GM23248 (cell line): ENCODE measurements at regions not wholly inside any gene's neighbourhood (a gene's known extent, or its start where the extent isn't known, plus 50 kb on each side); places are given as distances from the start of the nearest gene placed in this dataset.
A peak's percentile ranks its signal among the peaks of the same experiment; 100 is the strongest.

Source experiments
- DNase-seq: peaks from one replicate; pipeline ENCODE4 v3.0.0-alpha.2; 2015
- H2AFZ ChIP-seq: fragments of 200-600 bp; sonication (generic); 2 replicates; pipeline ENCODE4 v1.6.1; 2016; ENCODE audit warnings: antibody characterized with exemption
- H3F3A ChIP-seq: fragments of 200-600 bp; sonication (generic); 2 replicates; pipeline ENCODE4 v1.6.1; 2016; ENCODE audit warnings: mild to moderate bottlenecking, antibody characterized with exemption, mixed run types; ENCODE audit not compliant: insufficient read depth
- H3K27ac ChIP-seq: fragments of 200-600 bp; sonication (generic); 2 replicates; pipeline ENCODE4 v1.5.1; 2016; ENCODE audit warnings: mild to moderate bottlenecking
- H3K27me3 ChIP-seq: fragments of 200-600 bp; sonication (generic); replicated peaks from 2 replicates; pipeline ENCODE4 v1.6.1; 2016; ENCODE audit warnings: mild to moderate bottlenecking; ENCODE audit not compliant: insufficient read depth
- H3K36me3 ChIP-seq: fragments of 200-600 bp; sonication (generic); 2 replicates; pipeline ENCODE4 v1.6.1; 2016; ENCODE audit warnings: low read depth, mild to moderate bottlenecking
- H3K4me1 ChIP-seq: fragments of 200-600 bp; sonication (generic); 2 replicates; pipeline ENCODE4 v1.6.1; 2016; ENCODE audit warnings: mild to moderate bottlenecking; ENCODE audit not compliant: insufficient read depth
- H3K4me2 ChIP-seq: fragments of 200-600 bp; sonication (generic); one replicate; pipeline ENCODE4 v1.6.1; 2016; ENCODE audit warnings: mild to moderate bottlenecking; ENCODE audit not compliant: unreplicated experiment
- H3K4me3 ChIP-seq: fragments of 200-600 bp; sonication (generic); 2 replicates; pipeline ENCODE4 v1.5.1; 2016; ENCODE audit warnings: mild to moderate bottlenecking
- H3K79me2 ChIP-seq: fragments of 200-600 bp; sonication (generic); 2 replicates; pipeline ENCODE4 v1.6.1; 2016; ENCODE audit warnings: mild to moderate bottlenecking; ENCODE audit not compliant: insufficient read depth
- H3K9ac ChIP-seq: fragments of 200-600 bp; sonication (generic); 2 replicates; pipeline ENCODE4 v1.6.1; 2016; ENCODE audit warnings: mild to moderate bottlenecking
- H3K9me2 ChIP-seq: fragments of 200-600 bp; sonication (generic); 2 replicates; pipeline ENCODE4 v1.6.1; 2016; ENCODE audit warnings: mixed run types, mild to moderate bottlenecking, moderate library complexity; ENCODE audit not compliant: insufficient read depth
- H3K9me3 ChIP-seq: fragments of 200-600 bp; sonication (generic); one replicate; pipeline ENCODE4 v1.6.1; 2017; ENCODE audit warnings: low read depth
- H4K20me1 ChIP-seq: fragments of 200-600 bp; sonication (generic); 2 replicates; pipeline ENCODE4 v1.6.0; 2016; ENCODE audit not compliant: insufficient read depth
- EZH2 ChIP-seq: fragments of 200-600 bp; sonication (generic); IDR thresholded peaks from 2 replicates; pipeline ENCODE4 v1.6.1; 2018; ENCODE audit warnings: antibody characterized with exemption, mild to moderate bottlenecking; ENCODE audit not compliant: insufficient read depth, poor library complexity, severe bottlenecking
- EZH2phosphoT487 ChIP-seq: fragments of 200-600 bp; sonication (generic); IDR thresholded peaks from 2 replicates; pipeline ENCODE4 v1.6.1; 2018; ENCODE audit warnings: antibody characterized with exemption, moderate library complexity, mild to moderate bottlenecking, low read depth; ENCODE audit not compliant: insufficient read depth
- WGBS, 2 experiments: methylation state at CpG; one replicate each; pipeline ENCODE4 v1.1.6; 2015 to 2017; ENCODE audit warnings: low lambda C conversion rate in 2 of 2, low coverage in 1 of 2; ENCODE audit errors: missing lambda C conversion rate in 2 of 2; 5-methylcytosine and 5-hydroxymethylcytosine counted together
- in situ Hi-C: fragments of 300-500 bp; cut with MboI; formaldehyde crosslinking; loops from 2 replicates; pipeline ENCODE4 v1.15.0; 2020

DNA sequence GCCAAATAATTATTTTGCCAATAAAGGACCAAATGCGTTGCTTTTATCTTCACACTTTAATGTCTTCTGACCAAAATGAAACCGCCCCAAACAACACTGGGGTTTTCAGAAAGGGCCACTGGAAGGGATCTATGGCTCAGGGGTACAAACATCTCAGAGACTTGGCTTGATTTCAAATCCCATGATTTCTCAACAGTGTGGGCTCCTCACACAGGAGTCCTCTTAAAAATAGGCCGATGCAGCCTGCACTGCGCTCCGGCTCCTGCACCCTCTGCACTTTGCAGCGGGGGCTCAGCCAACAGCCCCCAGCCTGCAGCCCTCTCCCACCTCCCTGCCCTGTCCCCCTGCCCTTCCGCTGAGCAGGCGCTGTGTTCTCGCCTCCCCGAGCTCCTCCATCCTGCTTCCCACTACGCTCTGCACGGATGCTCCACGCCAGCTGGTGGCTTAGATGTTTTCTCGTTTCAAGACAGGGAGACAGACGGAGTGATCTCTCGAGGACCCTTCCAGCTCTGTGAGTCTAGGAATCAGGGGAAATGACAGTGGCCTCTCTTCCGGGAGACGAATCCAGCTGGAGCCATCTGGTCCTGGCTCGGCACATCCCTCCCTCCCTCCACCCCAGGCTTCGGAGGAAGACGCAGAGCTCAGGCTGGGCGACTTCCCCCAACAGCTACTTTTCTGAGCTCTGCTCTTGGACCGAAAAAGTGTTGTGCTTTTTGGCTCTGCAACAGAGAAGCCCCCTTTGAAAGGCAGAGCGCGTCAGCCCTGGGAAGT is 71.4 kb downstream of the KCNF1 start:
- H3K9me2 ChIP-seq: no peaks in the 10 kb centered on the region
- peaks cover 10% of the 10 kb centered on the region; the same call in 1 of the 2 replicates for H3K27me3 ChIP-seq
- TF ChIP-seq EZH2phosphoT487 (no peak), EZH2 (no peak)
- no peaks in the 10 kb centered on the region for H3K4me1 ChIP-seq
- no peaks in the 10 kb centered on the region for H3K79me2 ChIP-seq
- H3K27ac ChIP-seq: no peak overlapping the region
- peak; percentile 16 for DNase-seq
- peak overlapping the region; percentile 57 for H2AFZ ChIP-seq
- no peaks in the 10 kb centered on the region for H3K9me3 ChIP-seq
- H3K36me3 ChIP-seq: no peaks in the 10 kb centered on the region
- WGBS, 2 experiments: 14 to 20% methylated on average over 25 of the region's 25 CpGs
- no peak overlapping the region for H3K9ac ChIP-seq
- H3K4me2 ChIP-seq: no peak overlapping the region
- H3F3A ChIP-seq: no peaks in the 10 kb centered on the region
- peak overlapping the region; percentile 8; the same call in 1 of the 2 replicates for H3K4me3 ChIP-seq
- no peaks in the 10 kb centered on the region for H4K20me1 ChIP-seq
- in situ Hi-C loops: no loop called here

DNA sequence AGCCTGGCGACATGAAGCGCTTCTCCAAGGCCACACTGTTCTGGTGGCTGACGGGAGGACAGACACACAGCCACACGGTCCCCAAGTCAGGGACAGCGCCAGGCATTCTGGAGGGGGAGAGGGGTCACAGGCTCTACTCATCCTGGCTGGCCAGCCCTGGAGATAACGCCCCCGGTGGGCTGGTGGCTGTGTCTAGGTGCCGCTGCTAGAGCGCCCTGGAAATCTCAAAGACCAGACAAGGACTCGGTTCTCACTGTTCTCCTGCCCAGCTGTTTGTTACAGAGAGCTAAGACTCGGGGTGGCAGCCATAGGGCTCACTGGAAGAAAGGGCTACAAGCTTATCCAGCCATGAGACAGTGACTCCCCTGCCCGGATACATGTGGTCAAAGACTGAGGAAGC is 72.0 kb downstream of the KCNF1 start:
- no peak overlapping the region for H3K9ac ChIP-seq
- no peaks in the 10 kb centered on the region for H3K9me2 ChIP-seq
- H3K4me1 ChIP-seq: no peaks in the 10 kb centered on the region
- H3F3A ChIP-seq: no peaks in the 10 kb centered on the region
- no peak overlapping the region for H3K27ac ChIP-seq
- no peak for DNase-seq
- 21 to 24% methylated on average over 11 to 12 of the region's 12 CpGs for WGBS, 2 experiments
- in situ Hi-C loops: no loop called here
- peak overlapping the region; percentile 8; the same call in 1 of the 2 replicates for H3K4me3 ChIP-seq
- no peaks in the 10 kb centered on the region for H3K9me3 ChIP-seq
- no peak overlapping the region for H3K4me2 ChIP-seq
- no peaks in the 10 kb centered on the region for H4K20me1 ChIP-seq
- H2AFZ ChIP-seq: peak overlapping the region; percentile 57; the same call in 1 of the 2 replicates
- TF ChIP-seq EZH2phosphoT487 (no peak), EZH2 (no peak)
- no peaks in the 10 kb centered on the region for H3K79me2 ChIP-seq
- H3K36me3 ChIP-seq: no peaks in the 10 kb centered on the region
- 0 out of 2 replicates have a peak, but pooled peaks cover 8% of the 10 kb centered on the region for H3K27me3 ChIP-seq

DNA sequence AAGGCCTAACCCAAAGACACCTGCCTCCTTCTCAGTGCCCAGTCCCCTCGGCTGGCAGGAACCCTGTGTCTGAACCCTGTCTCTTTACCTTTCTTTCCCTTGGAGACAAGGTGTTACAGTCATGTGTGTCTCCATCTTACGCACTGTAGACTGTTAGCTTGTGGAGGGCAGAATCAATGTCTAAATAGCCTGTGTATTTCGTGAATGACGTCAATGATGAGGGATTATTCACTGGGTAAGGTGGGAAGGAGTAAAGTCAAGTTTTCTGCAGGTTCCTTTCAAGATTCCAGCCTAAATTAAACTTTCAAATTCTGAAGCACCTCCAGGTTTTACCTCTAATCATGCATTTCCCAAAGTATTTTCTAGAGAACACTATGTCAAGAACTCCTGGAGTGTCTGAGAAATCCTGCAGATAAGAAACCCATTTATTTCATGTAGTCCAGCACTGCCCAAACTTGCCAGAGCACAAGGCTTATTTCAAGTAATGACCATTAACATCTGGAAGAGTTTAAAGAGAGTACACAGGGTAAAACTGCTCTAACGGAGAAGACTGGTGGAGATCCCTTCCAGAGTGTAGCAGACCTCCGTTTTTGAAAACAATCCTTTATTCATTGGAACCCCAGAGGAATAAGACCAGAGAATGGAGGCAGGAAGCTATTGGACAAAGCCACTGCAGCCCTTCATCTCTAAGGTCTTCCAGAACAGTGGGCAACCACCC is 72.8 kb downstream of the KCNF1 start:
- H3K27me3 ChIP-seq: 0 out of 2 replicates have a peak, but pooled peaks cover 8% of the 10 kb centered on the region

GRCh38 chr2:10985260-10985659 is 73.5 kb downstream of the KCNF1 start:
- H3K9me3 ChIP-seq: no peaks in the 10 kb centered on the region
- no peak for DNase-seq
- in situ Hi-C loops: no loop called here

More for the DNA sequence above, 72.8 kb downstream of the KCNF1 start:
- 52% methylated on average over 6 of the region's 6 CpGs for WGBS, 2 experiments
- Histone ChIP-seq H3K9ac (no peak overlapping the region), H3K4me1 (no peaks in the 10 kb centered on the region), H3K79me2 (no peaks in the 10 kb centered on the region), H4K20me1 (no peaks in the 10 kb centered on the region), H3F3A (no peaks in the 10 kb centered on the region), H2AFZ (no peak overlapping the region), H3K4me2 (no peak overlapping the region), H3K36me3 (no peaks in the 10 kb centered on the region), H3K9me3 (no peaks in the 10 kb centered on the region), H3K4me3 (no peak overlapping the region), H3K27ac (no peak overlapping the region), H3K9me2 (no peaks in the 10 kb centered on the region)
- no peak for DNase-seq
- in situ Hi-C loops: no loop called here
- TF ChIP-seq EZH2 (no peak), EZH2phosphoT487 (no peak)

More at GRCh38 chr2:10985260-10985659, 73.5 kb downstream of the KCNF1 start:
- H3K79me2 ChIP-seq: no peaks in the 10 kb centered on the region
- H3F3A ChIP-seq: no peaks in the 10 kb centered on the region
- 45 to 48% methylated on average over 6 of the region's 6 CpGs for WGBS, 2 experiments
- H3K4me2 ChIP-seq: no peak overlapping the region
- no peaks in the 10 kb centered on the region for H4K20me1 ChIP-seq
- no peaks in the 10 kb centered on the region for H3K4me1 ChIP-seq
- TF ChIP-seq EZH2 (no peak), EZH2phosphoT487 (no peak)
- H3K27me3 ChIP-seq: 0 out of 2 replicates have a peak, but pooled peaks cover 8% of the 10 kb centered on the region
- H3K27ac ChIP-seq: no peak overlapping the region
- no peaks in the 10 kb centered on the region for H3K36me3 ChIP-seq
- no peak overlapping the region for H2AFZ ChIP-seq
- H3K9ac ChIP-seq: no peak overlapping the region
- no peaks in the 10 kb centered on the region for H3K9me2 ChIP-seq
- H3K4me3 ChIP-seq: no peak overlapping the region
